Lung (tissue), 11 donors: ENCODE measurements at regions not wholly inside any gene's neighbourhood (a gene's known extent, or its start where the extent isn't known, plus 50 kb on each side); places are given as distances from the start of the nearest gene placed in this dataset.

Experiments
- ATAC-seq: fragments of 200-7000 bp; cut with Tn5 transposase; one replicate; pipeline ENCODE4 v1.9.1; 2020; ENCODE audit warnings: moderate number of reproducible peaks; ENCODE audit not compliant: insufficient read depth, low FRiP score
- DNase-seq, 3 donors: peaks; one replicate each; pipeline ENCODE4 v3.0.0-alpha.2; 2013 to 2017
- H3K27ac ChIP-seq, 2 donors: one replicate each; pipeline ENCODE4 v1.5.1; 2013; ENCODE audit warnings: mild to moderate bottlenecking in 2 of 2, moderate library complexity in 2 of 2, control low read depth in 1 of 2, inconsistent platforms in 1 of 2, low read depth in 1 of 2, low read length in 1 of 2
- H3K27me3 ChIP-seq, 3 donors: one replicate each; pipeline ENCODE4 v1.5.1; 2013; ENCODE audit warnings: low read length in 2 of 3; ENCODE audit not compliant: control insufficient read depth in 3 of 3, insufficient read depth in 3 of 3
- H3K36me3 ChIP-seq, 4 donors: one replicate each; pipeline ENCODE4 v1.5.1; 2013; ENCODE audit warnings: low read length in 4 of 4, mild to moderate bottlenecking in 1 of 4, moderate library complexity in 1 of 4; ENCODE audit not compliant: control insufficient read depth in 4 of 4, insufficient read depth in 4 of 4
- H3K4me1 ChIP-seq, 5 donors: one replicate each; pipeline ENCODE4 v1.5.1; 2013; ENCODE audit warnings: low read length in 5 of 5, mild to moderate bottlenecking in 2 of 5, moderate library complexity in 1 of 5; ENCODE audit not compliant: control insufficient read depth in 5 of 5, insufficient read depth in 5 of 5
- H3K4me3 ChIP-seq: one replicate; pipeline ENCODE4 v1.5.1; 2013; ENCODE audit warnings: mild to moderate bottlenecking, control low read depth, moderate library complexity
- H3K9ac ChIP-seq, 2 donors: one replicate each; pipeline ENCODE4 v1.5.1; 2013; ENCODE audit warnings: low read length in 2 of 2, control low read depth in 1 of 2; ENCODE audit not compliant: insufficient read depth in 1 of 2
- H3K9me3 ChIP-seq, 4 donors: one replicate each; pipeline ENCODE4 v1.5.1; 2013; ENCODE audit warnings: low read length in 3 of 4, mild to moderate bottlenecking in 1 of 4, moderate library complexity in 1 of 4; ENCODE audit not compliant: control insufficient read depth in 4 of 4, insufficient read depth in 3 of 4
- CTCF ChIP-seq: IDR thresholded peaks from 2 replicates; pipeline ENCODE4 v1.5.1; 2012; ENCODE audit warnings: mild to moderate bottlenecking; ENCODE audit errors: control extremely low read depth, extremely low read depth
- WGBS, 2 donors: extraction: QIAGEN DNeasy Blood & Tissue Kit; methylation state at CpG; one replicate each; pipeline ENCODE4 v1.1.7; 2013; 5-methylcytosine and 5-hydroxymethylcytosine counted together
- donor health status: control.
- donor health status: control.
- donor health status: Bipolar disorder and iron deficiency.
- donor health status: healthy.
- donor health status: DM: yes; HTN: yes; CAD: no.

GRCh38 chr10:114879541-114880158 lies 58.1 kb downstream of the FHIP2A start:
- peak; percentile 40 to 52 (median 44) for DNase-seq
- Histone ChIP-seq H3K9me3 (no peaks in the 10 kb centered on the region), H3K4me1 (peaks cover 0 to 18% (median 1%) of the 10 kb centered on the region in 5 donors), H3K9ac (no peak overlapping the region), H3K4me3 (no peak overlapping the region), H3K27me3 (no peaks in the 10 kb centered on the region), H3K36me3 (no peaks in the 10 kb centered on the region), H3K27ac (no peak overlapping the region)
- peak; percentile 13 for TF ChIP-seq CTCF
- no peak for ATAC-seq
- 20 to 27% methylated on average over 13 of the region's 13 CpGs for WGBS, 2 donors

- Histone ChIP-seq H3K27ac (no peak overlapping the region), H3K4me3 (no peak overlapping the region), H3K9ac (peak overlapping the region in 1 of 2 donors; percentile 13), H3K9me3 (no peaks in the 10 kb centered on the region), H3K27me3 (no peaks in the 10 kb centered on the region), H3K36me3 (no peaks in the 10 kb centered on the region), H3K4me1 (peaks cover 0 to 18% (median 1%) of the 10 kb centered on the region in 5 donors)
- ATAC-seq = no peak
- 94 to 95% methylated on average over 3 of the region's 3 CpGs for WGBS, 2 donors
- TF ChIP-seq CTCF = no peak
- DNase-seq = peak in 1 of 3 donors; percentile 23
These were observed 56.6 kb upstream of the TRUB1 start for GRCh38 chr10:114881417-114881816.

GRCh38 chr10:114881901-114882300 lies 56.1 kb upstream of the TRUB1 start:
- ATAC-seq = no peak
- TF ChIP-seq CTCF = no peak
- H3K9ac ChIP-seq = no peak overlapping the region

GRCh38 chr10:114885443-114885842 lies 52.6 kb upstream of the TRUB1 start:
- Histone ChIP-seq H3K27ac (no peak overlapping the region), H3K4me1 (peaks cover 0 to 13% (median 0%) of the 10 kb centered on the region in 5 donors), H3K9me3 (no peaks in the 10 kb centered on the region), H3K36me3 (no peaks in the 10 kb centered on the region), H3K9ac (no peak overlapping the region), H3K27me3 (no peaks in the 10 kb centered on the region), H3K4me3 (no peak overlapping the region)
- ATAC-seq (no peak), DNase-seq (no peak)
- WGBS, 2 donors = 39 to 48% methylated on average over 2 of the region's 2 CpGs
- no peak for TF ChIP-seq CTCF

More at GRCh38 chr10:114881901-114882300, 56.1 kb upstream of the TRUB1 start:
- no peaks in the 10 kb centered on the region for H3K36me3 ChIP-seq
- H3K27ac ChIP-seq = no peak overlapping the region
- no peaks in the 10 kb centered on the region for H3K9me3 ChIP-seq
- H3K27me3 ChIP-seq = no peaks in the 10 kb centered on the region
- peaks cover 0 to 15% (median 1%) of the 10 kb centered on the region in 5 donors for H3K4me1 ChIP-seq
- DNase-seq = peak in 1 of 3 donors; percentile 29
- H3K4me3 ChIP-seq = no peak overlapping the region
- 79 to 80% methylated on average over 12 of the region's 12 CpGs for WGBS, 2 donors
